Coronary artery (tissue), 2 donors: ENCODE measurements at regions not wholly inside any gene's neighbourhood (a gene's known extent, or its start where the extent isn't known, plus 50 kb on each side); places are given as distances from the start of the nearest gene placed in this dataset.

Source experiments
- DNase-seq: peaks from one replicate; pipeline ENCODE4 v3.0.0-alpha.2; 2017; ENCODE audit warnings: low spot score
- H3K27ac ChIP-seq, 2 donors: fragments of 200-600 bp; sonication (generic); one replicate each; pipeline ENCODE4 v1.5.1; 2016 to 2019
- H3K4me3 ChIP-seq: fragments of 200-600 bp; sonication (generic); 2 replicates; pipeline ENCODE4 v1.5.1; 2016; ENCODE audit warnings: mild to moderate bottlenecking, moderate library complexity
- CTCF ChIP-seq: fragments of 200-600 bp; sonication (generic); IDR thresholded peaks from one replicate; pipeline ENCODE4 v1.5.1; 2019; ENCODE audit warnings: antibody characterized with exemption

- no peak for TF ChIP-seq CTCF
- Histone ChIP-seq H3K27ac (peak overlapping the region; percentile 9 to 18), H3K4me3 (no peak overlapping the region)
- DNase-seq = no peak
These were observed 237.3 kb upstream of the KLF14 start for GRCh38 chr7:130971297-130971696.

GRCh38 chr7:130972201-130972600, 238.2 kb upstream of the KLF14 start:
- no peak for TF ChIP-seq CTCF
- Histone ChIP-seq H3K4me3 (no peak overlapping the region), H3K27ac (no peak overlapping the region)
- no peak for DNase-seq

GRCh38 chr7:130973637-130974036, 239.6 kb upstream of the KLF14 start:
- Histone ChIP-seq H3K27ac (no peak overlapping the region), H3K4me3 (no peak overlapping the region)
- DNase-seq = no peak
- no peak for TF ChIP-seq CTCF

GRCh38 chr7:130974169-130974568, 240.2 kb upstream of the KLF14 start:
- Histone ChIP-seq H3K4me3 (no peak overlapping the region), H3K27ac (no peak overlapping the region)
- TF ChIP-seq CTCF = no peak
- no peak for DNase-seq

GRCh38 chr7:130974794-130975193, 240.8 kb upstream of the KLF14 start:
- H3K27ac ChIP-seq = no peak overlapping the region
- no peak for TF ChIP-seq CTCF
- no peak for DNase-seq

GRCh38 chr7:130975731-130976130, 241.7 kb upstream of the KLF14 start:
- no peak overlapping the region for H3K4me3 ChIP-seq
- no peak overlapping the region for H3K27ac ChIP-seq
- TF ChIP-seq CTCF = no peak
- no peak for DNase-seq

More at GRCh38 chr7:130974794-130975193, 240.8 kb upstream of the KLF14 start:
- H3K4me3 ChIP-seq = no peak overlapping the region

GRCh38 chr7:130982160-130982638, 248.2 kb upstream of the KLF14 start:
- DNase-seq = no peak

More at GRCh38 chr7:130982160-130982638, 248.2 kb upstream of the KLF14 start:
- TF ChIP-seq CTCF = no peak
- Histone ChIP-seq H3K4me3 (no peak overlapping the region), H3K27ac (no peak overlapping the region)
